ENCODE measurements at regions not wholly inside any gene's neighbourhood (a gene's known extent, or its start where the extent isn't known, plus 50 kb on each side); places are given as distances from the start of the nearest gene placed in this dataset.

DNA sequence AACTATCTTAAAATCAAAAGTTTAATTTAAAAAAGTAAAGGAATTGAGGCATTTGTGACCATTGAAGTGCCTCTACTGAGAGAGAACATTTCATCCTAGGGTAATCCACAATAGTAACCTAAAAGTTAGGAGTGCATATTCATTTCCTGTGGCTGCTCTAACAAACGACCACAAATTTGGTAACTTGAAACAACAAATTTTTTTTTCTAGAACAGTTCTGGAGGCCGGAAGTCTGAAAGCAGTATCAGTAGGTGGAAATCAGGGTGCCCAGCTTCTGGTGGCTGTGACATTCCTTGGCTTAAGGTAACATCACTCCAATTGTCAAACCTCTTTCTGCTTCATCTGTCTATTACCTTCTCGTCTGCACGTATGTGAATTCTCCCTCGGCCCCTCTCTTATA lies 67.1 kb upstream of the SSBP2 start:
- no peaks in the 10 kb centered on the region for H3K79me2 ChIP-seq (ENCODE audit: control insufficient read depth, insufficient read depth, low read length)
- H3K27me3 ChIP-seq (replicated peaks in 1 of 2; ENCODE audit: control insufficient read depth in 2 of 2, insufficient read depth in 2 of 2, low read length in 1 of 2): no peaks in the 10 kb centered on the region; a peak in 1 of 4 replicates
- H3K4me2 ChIP-seq (ENCODE audit: control insufficient read depth, insufficient read depth): no peak overlapping the region
- DNase-seq (ENCODE audit: low read depth, low spot score): no peak
- ChIA-PET POLR2A (interaction anchor here (0.6 kb wide), 1 partner anchor 298 kb away, joined by 3 read pairs; no protein-coding TSS in a partner anchor), RAD21 (ENCODE audit: unreplicated experiment) (interaction anchor here (0.6 kb wide), 1 partner anchor 350 kb away, joined by 3 read pairs; no protein-coding TSS in a partner anchor), SMC1A (ENCODE audit: uncharacterized antibody, unreplicated experiment) (no interaction called here), CTCF (no interaction called here)
- FAIRE-seq: no peak
- H3K4me1 ChIP-seq (ENCODE audit: control insufficient read depth, insufficient read depth, low read length): no peaks in the 10 kb centered on the region
- H3K9ac ChIP-seq (ENCODE audit: control insufficient read depth, insufficient read depth, low read length): no peak overlapping the region
- no peaks in the 10 kb centered on the region for H4K20me1 ChIP-seq (ENCODE audit: control insufficient read depth, insufficient read depth)
- WGBS (ENCODE audit: insufficient coverage, insufficient replicate concordance, low lambda C conversion rate, missing lambda C conversion rate): 49% methylated on average over 5 of the region's 5 CpGs
- H3K27ac ChIP-seq (ENCODE audit: control insufficient read depth, insufficient read depth): no peak overlapping the region
- H3K4me3 ChIP-seq: no peak overlapping the region
- no peak; the same call in 2 of the 3 replicates for ATAC-seq
- intact Hi-C loops (cut with micrococcal nuclease; ENCODE audit: unreplicated experiment) (no loop called here), in situ Hi-C loops (cut with MboI) (no loop called here)
- peak overlapping the region; percentile 4 for H2AFZ ChIP-seq (ENCODE audit: control insufficient read depth, low read depth, low read length)
- TF ChIP-seq RELA (IDR thresholded peaks at IDR 0.05; ENCODE audit: borderline replicate concordance, partially characterized antibody) (no peak), RBBP5 (conservative IDR thresholded peaks at IDR 0.05) (no peak), YY1 (IDR thresholded peaks at IDR 0.05; ENCODE audit: low read depth, low read length) (no peak), ZNF24 (IDR thresholded peaks at IDR 0.05) (no peak), NR2C2 (IDR thresholded peaks at IDR 0.05; ENCODE audit: borderline replicate concordance, control insufficient read depth, insufficient read length, low read depth) (no peak), TARDBP (IDR thresholded peaks at IDR 0.05; ENCODE audit: borderline replicate concordance) (no peak), NBN (IDR thresholded peaks at IDR 0.05) (no peak), NR2C1 (IDR thresholded peaks at IDR 0.05) (no peak), KDM1A (IDR thresholded peaks at IDR 0.05; ENCODE audit: borderline replicate concordance) (no peak), NFYB (IDR thresholded peaks at IDR 0.05; ENCODE audit: insufficient read depth, low read depth, low read length) (no peak), PAX5 (IDR thresholded peaks at IDR 0.05; ENCODE audit: borderline replicate concordance, low read depth, low read length) (no peak), SP1 (IDR thresholded peaks at IDR 0.05; ENCODE audit: low read depth, low read length) (no peak), SRF (IDR thresholded peaks at IDR 0.05; ENCODE audit: low read depth in 2 of 2, low read length in 2 of 2) (no peak), ASH2L (IDR thresholded peaks at IDR 0.05; ENCODE audit: borderline replicate concordance, low read depth) (no peak)
- TF ChIP-seq, protein P1, sequence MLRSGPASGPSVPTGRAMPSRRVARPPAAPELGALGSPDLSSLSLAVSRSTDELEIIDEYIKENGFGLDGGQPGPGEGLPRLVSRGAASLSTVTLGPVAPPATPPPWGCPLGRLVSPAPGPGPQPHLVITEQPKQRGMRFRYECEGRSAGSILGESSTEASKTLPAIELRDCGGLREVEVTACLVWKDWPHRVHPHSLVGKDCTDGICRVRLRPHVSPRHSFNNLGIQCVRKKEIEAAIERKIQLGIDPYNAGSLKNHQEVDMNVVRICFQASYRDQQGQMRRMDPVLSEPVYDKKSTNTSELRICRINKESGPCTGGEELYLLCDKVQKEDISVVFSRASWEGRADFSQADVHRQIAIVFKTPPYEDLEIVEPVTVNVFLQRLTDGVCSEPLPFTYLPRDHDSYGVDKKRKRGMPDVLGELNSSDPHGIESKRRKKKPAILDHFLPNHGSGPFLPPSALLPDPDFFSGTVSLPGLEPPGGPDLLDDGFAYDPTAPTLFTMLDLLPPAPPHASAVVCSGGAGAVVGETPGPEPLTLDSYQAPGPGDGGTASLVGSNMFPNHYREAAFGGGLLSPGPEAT (IDR thresholded peaks at IDR 0.05; ENCODE audit: low read depth): no peak
- TF ChIP-seq, protein P2, sequence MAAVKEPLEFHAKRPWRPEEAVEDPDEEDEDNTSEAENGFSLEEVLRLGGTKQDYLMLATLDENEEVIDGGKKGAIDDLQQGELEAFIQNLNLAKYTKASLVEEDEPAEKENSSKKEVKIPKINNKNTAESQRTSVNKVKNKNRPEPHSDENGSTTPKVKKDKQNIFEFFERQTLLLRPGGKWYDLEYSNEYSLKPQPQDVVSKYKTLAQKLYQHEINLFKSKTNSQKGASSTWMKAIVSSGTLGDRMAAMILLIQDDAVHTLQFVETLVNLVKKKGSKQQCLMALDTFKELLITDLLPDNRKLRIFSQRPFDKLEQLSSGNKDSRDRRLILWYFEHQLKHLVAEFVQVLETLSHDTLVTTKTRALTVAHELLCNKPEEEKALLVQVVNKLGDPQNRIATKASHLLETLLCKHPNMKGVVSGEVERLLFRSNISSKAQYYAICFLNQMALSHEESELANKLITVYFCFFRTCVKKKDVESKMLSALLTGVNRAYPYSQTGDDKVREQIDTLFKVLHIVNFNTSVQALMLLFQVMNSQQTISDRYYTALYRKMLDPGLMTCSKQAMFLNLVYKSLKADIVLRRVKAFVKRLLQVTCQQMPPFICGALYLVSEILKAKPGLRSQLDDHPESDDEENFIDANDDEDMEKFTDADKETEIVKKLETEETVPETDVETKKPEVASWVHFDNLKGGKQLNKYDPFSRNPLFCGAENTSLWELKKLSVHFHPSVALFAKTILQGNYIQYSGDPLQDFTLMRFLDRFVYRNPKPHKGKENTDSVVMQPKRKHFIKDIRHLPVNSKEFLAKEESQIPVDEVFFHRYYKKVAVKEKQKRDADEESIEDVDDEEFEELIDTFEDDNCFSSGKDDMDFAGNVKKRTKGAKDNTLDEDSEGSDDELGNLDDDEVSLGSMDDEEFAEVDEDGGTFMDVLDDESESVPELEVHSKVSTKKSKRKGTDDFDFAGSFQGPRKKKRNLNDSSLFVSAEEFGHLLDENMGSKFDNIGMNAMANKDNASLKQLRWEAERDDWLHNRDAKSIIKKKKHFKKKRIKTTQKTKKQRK (IDR thresholded peaks at IDR 0.05; ENCODE audit: low read depth, low read length): no peak
- TF ChIP-seq, protein P3, sequence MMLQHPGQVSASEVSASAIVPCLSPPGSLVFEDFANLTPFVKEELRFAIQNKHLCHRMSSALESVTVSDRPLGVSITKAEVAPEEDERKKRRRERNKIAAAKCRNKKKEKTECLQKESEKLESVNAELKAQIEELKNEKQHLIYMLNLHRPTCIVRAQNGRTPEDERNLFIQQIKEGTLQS (IDR thresholded peaks at IDR 0.05; ENCODE audit: borderline replicate concordance, extremely low read depth, low read depth, low read length): no peak
- TF ChIP-seq, protein P4, sequence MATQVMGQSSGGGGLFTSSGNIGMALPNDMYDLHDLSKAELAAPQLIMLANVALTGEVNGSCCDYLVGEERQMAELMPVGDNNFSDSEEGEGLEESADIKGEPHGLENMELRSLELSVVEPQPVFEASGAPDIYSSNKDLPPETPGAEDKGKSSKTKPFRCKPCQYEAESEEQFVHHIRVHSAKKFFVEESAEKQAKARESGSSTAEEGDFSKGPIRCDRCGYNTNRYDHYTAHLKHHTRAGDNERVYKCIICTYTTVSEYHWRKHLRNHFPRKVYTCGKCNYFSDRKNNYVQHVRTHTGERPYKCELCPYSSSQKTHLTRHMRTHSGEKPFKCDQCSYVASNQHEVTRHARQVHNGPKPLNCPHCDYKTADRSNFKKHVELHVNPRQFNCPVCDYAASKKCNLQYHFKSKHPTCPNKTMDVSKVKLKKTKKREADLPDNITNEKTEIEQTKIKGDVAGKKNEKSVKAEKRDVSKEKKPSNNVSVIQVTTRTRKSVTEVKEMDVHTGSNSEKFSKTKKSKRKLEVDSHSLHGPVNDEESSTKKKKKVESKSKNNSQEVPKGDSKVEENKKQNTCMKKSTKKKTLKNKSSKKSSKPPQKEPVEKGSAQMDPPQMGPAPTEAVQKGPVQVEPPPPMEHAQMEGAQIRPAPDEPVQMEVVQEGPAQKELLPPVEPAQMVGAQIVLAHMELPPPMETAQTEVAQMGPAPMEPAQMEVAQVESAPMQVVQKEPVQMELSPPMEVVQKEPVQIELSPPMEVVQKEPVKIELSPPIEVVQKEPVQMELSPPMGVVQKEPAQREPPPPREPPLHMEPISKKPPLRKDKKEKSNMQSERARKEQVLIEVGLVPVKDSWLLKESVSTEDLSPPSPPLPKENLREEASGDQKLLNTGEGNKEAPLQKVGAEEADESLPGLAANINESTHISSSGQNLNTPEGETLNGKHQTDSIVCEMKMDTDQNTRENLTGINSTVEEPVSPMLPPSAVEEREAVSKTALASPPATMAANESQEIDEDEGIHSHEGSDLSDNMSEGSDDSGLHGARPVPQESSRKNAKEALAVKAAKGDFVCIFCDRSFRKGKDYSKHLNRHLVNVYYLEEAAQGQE (IDR thresholded peaks at IDR 0.05; ENCODE audit: low read depth, low read length): no peak
- no TSS peak for BruUV-seq (replicated peaks)
- H3K9me3 ChIP-seq (replicated peaks; ENCODE audit: control insufficient read depth, insufficient read depth, low read length): no peaks in the 10 kb centered on the region
- no peaks in the 10 kb centered on the region for H3K36me3 ChIP-seq (ENCODE audit: control insufficient read depth in 2 of 2, insufficient read depth in 2 of 2, low read length in 1 of 2)

Measured in GM12878 (cell line).